GM12875 (cell line): ENCODE measurements at regions not wholly inside any gene's neighbourhood (a gene's known extent, or its start where the extent isn't known, plus 50 kb on each side); places are given as distances from the start of the nearest gene placed in this dataset.

Source experiments
- H3K4me3 ChIP-seq: one replicate; pipeline ENCODE4 v1.5.1; 2011; ENCODE audit warnings: low read depth, low read length, control low read depth
- TF ChIP-seq, protein P1 (sequence below): IDR thresholded peaks from 2 replicates; pipeline ENCODE4 v1.5.1; 2011; ENCODE audit warnings: low read depth, mild to moderate bottlenecking, control low read depth, inconsistent platforms, low read length, moderate library complexity, borderline replicate concordance; ENCODE audit not compliant: insufficient read depth

GRCh38 chr6:147817042-147817689 is 308.7 kb downstream of the SAMD5 start:
- H3K4me3 ChIP-seq: no peak overlapping the region
- TF ChIP-seq, protein P1, sequence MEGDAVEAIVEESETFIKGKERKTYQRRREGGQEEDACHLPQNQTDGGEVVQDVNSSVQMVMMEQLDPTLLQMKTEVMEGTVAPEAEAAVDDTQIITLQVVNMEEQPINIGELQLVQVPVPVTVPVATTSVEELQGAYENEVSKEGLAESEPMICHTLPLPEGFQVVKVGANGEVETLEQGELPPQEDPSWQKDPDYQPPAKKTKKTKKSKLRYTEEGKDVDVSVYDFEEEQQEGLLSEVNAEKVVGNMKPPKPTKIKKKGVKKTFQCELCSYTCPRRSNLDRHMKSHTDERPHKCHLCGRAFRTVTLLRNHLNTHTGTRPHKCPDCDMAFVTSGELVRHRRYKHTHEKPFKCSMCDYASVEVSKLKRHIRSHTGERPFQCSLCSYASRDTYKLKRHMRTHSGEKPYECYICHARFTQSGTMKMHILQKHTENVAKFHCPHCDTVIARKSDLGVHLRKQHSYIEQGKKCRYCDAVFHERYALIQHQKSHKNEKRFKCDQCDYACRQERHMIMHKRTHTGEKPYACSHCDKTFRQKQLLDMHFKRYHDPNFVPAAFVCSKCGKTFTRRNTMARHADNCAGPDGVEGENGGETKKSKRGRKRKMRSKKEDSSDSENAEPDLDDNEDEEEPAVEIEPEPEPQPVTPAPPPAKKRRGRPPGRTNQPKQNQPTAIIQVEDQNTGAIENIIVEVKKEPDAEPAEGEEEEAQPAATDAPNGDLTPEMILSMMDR: no peak

DNA sequence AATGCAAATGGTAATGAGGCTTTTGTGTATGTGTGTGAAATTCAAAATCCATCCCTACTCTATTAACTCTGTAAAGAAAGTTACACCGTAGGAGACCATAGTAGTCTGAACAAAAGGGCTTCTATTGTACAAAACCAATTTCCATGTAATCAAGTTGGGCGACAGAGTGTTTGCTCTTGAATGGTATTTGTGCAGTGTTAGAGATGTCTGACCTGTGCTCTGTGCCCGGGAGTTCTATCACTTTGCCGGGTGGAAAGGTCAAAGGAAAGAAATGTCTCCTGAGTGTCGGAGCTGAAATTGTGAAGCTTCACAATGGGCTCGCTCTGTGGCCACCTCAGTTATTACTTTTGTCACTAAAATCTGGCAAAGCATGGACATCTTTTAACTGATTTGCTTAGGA is 312.0 kb downstream of the SAMD5 start:
- no peak overlapping the region for H3K4me3 ChIP-seq
- TF ChIP-seq, protein P1: no peak

DNA sequence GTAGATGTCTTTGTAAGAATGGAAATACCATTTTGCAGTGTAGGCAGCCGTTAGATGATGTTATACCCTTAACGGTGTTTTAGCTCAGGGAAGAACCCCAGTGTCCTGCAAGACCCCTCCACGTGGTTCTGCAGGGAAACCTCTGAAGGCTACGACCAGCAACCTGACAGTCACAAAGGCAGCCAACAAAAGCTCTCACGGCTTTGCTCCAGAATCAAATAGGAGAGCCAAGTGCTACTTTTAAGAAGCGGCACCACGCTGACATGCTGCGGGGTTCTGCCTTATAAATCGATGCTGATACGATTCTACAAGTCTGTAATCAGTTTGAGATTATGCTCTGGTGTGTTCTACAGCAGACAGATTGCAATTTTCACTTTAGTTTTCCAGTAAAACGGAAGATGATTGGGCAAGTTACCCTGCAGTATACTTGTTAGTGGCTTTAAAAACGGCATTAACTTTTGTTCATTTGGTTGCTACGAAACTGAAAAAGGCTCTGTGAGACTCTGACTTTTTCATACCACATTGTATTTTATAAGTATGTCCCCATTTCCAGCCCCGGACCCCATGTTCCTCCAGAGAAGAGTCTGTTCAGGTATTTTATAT is 312.9 kb downstream of the SAMD5 start:
- TF ChIP-seq, protein P1: no peak
- no peak overlapping the region for H3K4me3 ChIP-seq

DNA sequence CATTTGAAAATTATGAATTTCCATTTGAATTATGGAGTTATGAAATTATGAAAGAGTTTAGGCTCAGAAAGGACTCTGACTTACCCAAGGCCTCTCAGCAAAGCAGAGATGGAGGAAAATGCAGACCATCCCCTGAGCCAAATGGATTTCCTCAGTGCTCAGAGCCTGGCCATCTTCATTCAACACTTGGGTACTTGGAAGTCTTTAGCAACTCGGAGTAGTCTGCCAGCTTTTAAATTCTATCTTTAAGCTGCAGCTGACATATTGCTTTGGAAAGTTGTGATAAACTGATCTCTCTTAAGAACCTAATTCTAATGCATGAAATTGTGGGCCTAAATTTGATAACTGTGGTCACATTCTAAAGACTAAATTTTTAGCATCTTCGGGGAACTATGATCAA is 315.4 kb downstream of the SAMD5 start:
- H3K4me3 ChIP-seq: no peak overlapping the region
- TF ChIP-seq, protein P1: no peak

GRCh38 chr6:147825848-147826247 is 317.4 kb downstream of the SAMD5 start:
- TF ChIP-seq, protein P1: no peak
- H3K4me3 ChIP-seq: no peak overlapping the region

GRCh38 chr6:147826698-147827097 is 318.2 kb downstream of the SAMD5 start:
- TF ChIP-seq, protein P1: no peak
- H3K4me3 ChIP-seq: no peak overlapping the region

GRCh38 chr6:147829418-147829817 is 320.9 kb downstream of the SAMD5 start:
- H3K4me3 ChIP-seq: no peak overlapping the region
- TF ChIP-seq, protein P1: no peak
